HG03520 (cell line): ENCODE measurements at regions not wholly inside any gene's neighbourhood (a gene's known extent, or its start where the extent isn't known, plus 50 kb on each side); places are given as distances from the start of the nearest gene placed in this dataset.
A peak's percentile ranks its signal among the peaks of the same experiment; 100 is the strongest.
"Not testable (repeated sequence)": the region's sequence is repeated elsewhere in the genome, so short reads cannot be mapped to it uniquely, and the experiment has no call there.

ENCODE experiments used
- ATAC-seq: cut with Tn5 transposase; IDR thresholded peaks from one replicate; pipeline ENCODE4 v1.9.1; 2021; ENCODE audit warnings: mild to moderate bottlenecking, moderate library complexity; ENCODE audit not compliant: unreplicated experiment

GRCh38 chr2:118431165-118431517 is 342.9 kb downstream of the INSIG2 start:
- ATAC-seq = no peak

GRCh38 chr2:118430510-118431164 is 342.4 kb downstream of the INSIG2 start:
- no peak for ATAC-seq

- no peak for ATAC-seq
These were observed 336.9 kb downstream of the INSIG2 start for GRCh38 chr2:118425191-118425590.

- no peak for ATAC-seq
These were observed 335.5 kb downstream of the INSIG2 start for GRCh38 chr2:118423776-118424175.

DNA sequence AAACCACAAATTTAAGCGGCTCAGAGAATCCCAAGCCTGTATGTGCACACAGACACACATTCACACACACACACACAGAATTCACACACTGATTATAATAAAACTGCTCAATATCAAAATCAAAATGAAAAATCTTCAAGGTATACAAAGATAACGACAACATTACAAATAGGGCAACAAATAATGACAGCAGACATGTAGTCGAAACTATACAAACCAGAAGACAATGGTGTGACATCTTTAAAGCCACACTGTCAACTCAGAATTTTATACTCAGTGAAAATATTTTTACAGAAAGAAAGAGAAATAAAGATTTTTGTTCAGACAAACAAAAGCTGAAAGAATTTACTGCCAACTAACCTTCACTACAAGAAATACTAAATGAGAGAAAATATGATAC is 333.4 kb downstream of the INSIG2 start:
- ATAC-seq = no peak

GRCh38 chr2:118417406-118418120 is 329.3 kb downstream of the INSIG2 start:
- ATAC-seq = no peak

DNA sequence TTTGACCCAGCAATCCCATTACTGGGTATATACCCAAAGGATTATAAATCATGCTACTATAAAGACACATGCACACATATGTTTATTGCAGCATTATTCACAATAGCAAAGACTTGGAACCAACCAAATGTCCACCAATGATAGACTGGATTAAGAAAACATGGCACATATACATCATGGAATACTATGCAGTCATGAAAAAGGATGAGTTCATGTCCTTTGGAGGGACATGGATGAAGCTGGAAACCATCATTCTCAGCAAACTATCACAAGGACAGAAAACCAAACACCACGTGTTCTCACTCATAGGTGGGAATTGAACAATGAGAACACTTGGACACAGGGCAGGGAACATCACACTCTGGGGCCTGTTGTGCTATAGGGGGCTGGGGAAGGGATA is 326.9 kb downstream of the INSIG2 start:
- not testable (repeated sequence) for ATAC-seq

- no peak for ATAC-seq
These were observed 315.6 kb downstream of the INSIG2 start for GRCh38 chr2:118403658-118404451.

DNA sequence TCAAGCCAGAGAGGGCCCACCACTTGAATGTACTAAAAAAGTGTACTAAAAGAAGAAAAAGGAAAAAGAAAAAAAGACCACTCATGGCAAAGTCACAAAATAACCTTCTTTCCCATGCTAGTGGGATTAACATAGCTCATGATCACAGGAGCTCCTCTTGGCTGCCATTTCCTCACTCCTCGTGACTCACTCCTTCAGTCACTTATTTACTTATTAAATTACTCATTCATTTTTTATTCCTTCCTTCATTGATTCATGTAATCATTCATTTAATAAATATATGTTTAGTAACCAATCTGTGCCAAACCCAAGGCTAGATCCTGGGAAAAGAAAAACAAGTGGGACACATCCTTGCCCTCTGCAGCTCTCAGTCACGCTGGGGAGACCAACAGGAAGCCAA is 300.5 kb downstream of the INSIG2 start:
- ATAC-seq = no peak

- ATAC-seq = no peak
These were observed 299.2 kb downstream of the INSIG2 start for GRCh38 chr2:118387509-118387908.

GRCh38 chr2:118386641-118387302 is 298.5 kb downstream of the INSIG2 start:
- no peak for ATAC-seq

DNA sequence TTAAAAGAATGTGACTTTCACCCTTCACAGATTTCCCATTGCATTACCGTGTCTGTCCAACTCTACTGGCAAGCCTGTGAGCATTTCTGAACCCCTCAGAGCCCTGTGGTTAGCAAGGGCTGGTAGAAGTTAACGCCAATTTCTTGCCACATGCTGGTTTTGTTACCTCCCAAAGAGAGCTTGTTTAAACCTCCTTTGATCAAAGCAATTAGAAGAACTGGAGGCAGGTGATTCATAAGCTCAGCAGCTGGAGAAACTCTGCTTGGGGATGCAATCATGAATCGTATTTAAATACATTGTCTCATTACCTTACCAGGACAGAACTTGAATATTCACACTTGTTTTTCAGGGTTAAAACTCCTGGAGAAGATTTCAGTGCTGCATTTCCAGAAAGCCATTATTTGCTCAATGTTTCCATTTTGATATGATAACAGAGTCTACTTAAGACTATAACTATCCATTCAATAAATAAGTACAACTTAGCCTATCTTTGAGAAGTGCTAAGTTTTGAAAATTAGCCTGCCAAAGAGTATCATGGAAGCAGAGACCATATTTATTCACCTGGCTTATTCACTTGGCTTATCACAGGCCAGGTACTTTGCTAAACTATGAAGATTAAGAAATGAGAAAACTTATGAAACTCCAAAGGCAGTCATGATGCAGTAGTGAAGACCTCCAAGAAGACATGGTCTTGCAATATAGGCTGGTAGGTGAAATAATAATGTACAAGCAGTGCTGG is 292.8 kb downstream of the INSIG2 start:
- no peak for ATAC-seq

- no peak for ATAC-seq
These were observed 287.7 kb downstream of the INSIG2 start for GRCh38 chr2:118375907-118376485.

DNA sequence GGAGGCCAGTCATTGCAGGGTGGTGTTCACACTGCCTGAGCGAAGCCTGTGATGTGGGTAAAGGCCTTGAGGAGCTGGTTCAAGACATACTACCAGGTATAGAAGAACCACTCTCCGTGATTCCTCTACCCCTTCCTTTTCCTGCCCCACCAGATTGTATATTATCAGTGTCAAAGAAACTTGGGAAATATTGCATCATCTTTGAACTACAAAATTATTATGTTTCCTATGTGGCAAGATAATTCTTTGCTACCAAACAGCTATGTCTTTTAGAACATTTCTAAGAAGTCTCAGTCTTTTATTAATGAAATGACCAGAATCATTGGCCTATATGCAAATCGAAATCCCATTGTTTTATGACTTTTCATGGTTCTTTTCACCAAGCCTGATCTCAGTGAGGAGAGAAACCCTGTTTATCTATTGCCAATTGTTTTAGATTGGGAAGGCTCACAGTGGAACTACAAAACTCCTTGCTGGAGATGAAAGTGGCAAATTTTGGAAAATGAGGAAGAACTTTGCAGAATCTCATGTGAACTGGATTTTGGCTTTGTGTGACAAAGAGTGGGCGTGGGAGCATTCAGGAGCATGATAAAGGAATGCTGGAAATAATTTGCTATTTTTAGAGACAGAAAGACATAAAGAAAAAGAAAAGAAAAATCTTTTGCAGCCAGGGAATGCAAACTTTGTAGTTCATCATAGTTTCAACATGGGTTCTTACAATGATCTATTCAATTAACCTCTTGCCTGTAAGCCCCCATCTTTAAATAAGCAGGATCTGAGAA is 286.9 kb downstream of the INSIG2 start:
- no peak for ATAC-seq

GRCh38 chr2:118372886-118373830 is 284.9 kb downstream of the INSIG2 start:
- ATAC-seq = no peak

DNA sequence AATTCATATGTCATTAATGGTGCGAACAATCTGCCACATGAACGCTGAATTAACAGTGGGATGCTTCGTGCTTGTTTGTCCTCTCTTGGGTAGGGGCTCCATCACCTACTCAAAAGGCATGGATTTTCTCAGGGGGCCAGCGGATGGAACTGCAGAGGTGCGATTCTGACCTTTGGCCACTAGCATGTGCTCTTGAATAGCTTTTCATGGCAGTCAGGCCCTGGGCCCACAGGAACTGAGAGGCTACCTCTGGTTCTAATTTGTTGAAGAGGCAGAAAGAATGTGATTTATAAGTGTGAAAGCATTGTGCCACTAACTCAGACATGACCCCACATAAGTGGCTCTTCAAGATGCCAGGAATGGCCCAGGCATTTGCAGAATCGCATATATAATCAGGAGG is 283.2 kb downstream of the INSIG2 start:
- peak; percentile 83 for ATAC-seq

GRCh38 chr2:118369521-118369920 is 281.2 kb downstream of the INSIG2 start:
- ATAC-seq = not testable (repeated sequence)

DNA sequence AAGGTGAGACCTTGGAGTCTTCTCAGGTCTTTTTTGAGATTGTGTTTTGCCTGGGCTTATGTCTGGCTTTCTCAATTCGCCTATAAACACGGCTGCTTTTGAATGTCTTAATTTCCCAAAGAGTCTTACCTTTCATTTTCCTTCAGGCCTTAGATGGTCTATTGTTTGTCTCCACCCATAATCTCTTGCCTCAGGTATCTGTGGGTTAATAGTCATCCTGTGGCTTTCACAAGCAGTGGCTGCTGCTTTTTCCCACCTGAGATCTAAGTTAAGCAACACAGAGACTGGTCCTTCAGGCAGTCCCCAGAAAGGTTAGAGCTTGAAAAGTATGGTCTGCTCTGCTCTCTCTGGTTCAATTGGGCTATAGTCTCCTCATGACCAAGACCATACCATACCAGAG is 275.3 kb downstream of the INSIG2 start:
- no peak for ATAC-seq
